Astrocyte of the spinal cord (primary cell): ENCODE measurements at regions not wholly inside any gene's neighbourhood (a gene's known extent, or its start where the extent isn't known, plus 50 kb on each side); places are given as distances from the start of the nearest gene placed in this dataset.
"Not testable (repeated sequence)": the region's sequence is repeated elsewhere in the genome, so short reads cannot be mapped to it uniquely, and the experiment has no call there.

Experiments used
- DNase-seq: peaks from one replicate; pipeline ENCODE4 v3.0.0; 2011; ENCODE audit warnings: low read depth, low spot score
- H3K4me3 ChIP-seq: 2 replicates; pipeline ENCODE4 v1.5.1; 2011; ENCODE audit warnings: low read depth, mild to moderate bottlenecking, low read length, moderate library complexity
- CTCF ChIP-seq: IDR thresholded peaks from 2 replicates; pipeline ENCODE4 v1.5.1; 2012; ENCODE audit warnings: low read depth, mild to moderate bottlenecking, low read length, inconsistent platforms
- in situ Hi-C: cut with HindIII; loops from 2 replicates; pipeline ENCODE4 v1.10.0; 2017; ENCODE audit warnings: low sequenced_read_pairs

GRCh38 chr5:124536333-124536732, 210.1 kb downstream of the ZNF608 start:
- no peak for TF ChIP-seq CTCF
- H3K4me3 ChIP-seq: no peak overlapping the region
- DNase-seq: no peak
- in situ Hi-C loops: no loop called here

- H3K4me3 ChIP-seq: no peak overlapping the region
- in situ Hi-C loops: no loop called here
- DNase-seq: no peak
- no peak for TF ChIP-seq CTCF
These were observed 215.5 kb downstream of the ZNF608 start for GRCh38 chr5:124530916-124531315.

- no peak overlapping the region for H3K4me3 ChIP-seq
- peak; percentile 71 for DNase-seq
- TF ChIP-seq CTCF: no peak
- in situ Hi-C loops: no loop called here
These were observed 217.6 kb downstream of the ZNF608 start for GRCh38 chr5:124528838-124529237.

- in situ Hi-C loops: no loop called here
- peak; percentile 26 for DNase-seq
- no peak for TF ChIP-seq CTCF
These were observed 219.0 kb downstream of the ZNF608 start for GRCh38 chr5:124527220-124527991.

GRCh38 chr5:124526079-124526478, 220.4 kb downstream of the ZNF608 start:
- DNase-seq, in situ Hi-C loops, H3K4me3 ChIP-seq: not testable (repeated sequence)

More at GRCh38 chr5:124527220-124527991, 219.0 kb downstream of the ZNF608 start:
- H3K4me3 ChIP-seq: no peak overlapping the region

- no peak overlapping the region for H3K4me3 ChIP-seq
- TF ChIP-seq CTCF: no peak
- in situ Hi-C loops: no loop called here
- no peak for DNase-seq
These were observed 221.7 kb downstream of the ZNF608 start for GRCh38 chr5:124524552-124525232.

GRCh38 chr5:124523897-124524296, 222.5 kb downstream of the ZNF608 start:
- in situ Hi-C loops: no loop called here
- no peak for DNase-seq
- no peak for TF ChIP-seq CTCF
- no peak overlapping the region for H3K4me3 ChIP-seq
